H9 (cell line): ENCODE measurements at regions not wholly inside any gene's neighbourhood (a gene's known extent, or its start where the extent isn't known, plus 50 kb on each side); places are given as distances from the start of the nearest gene placed in this dataset.

ENCODE experiments used
- DNase-seq: peaks from one replicate; pipeline ENCODE4 v3.0.0-alpha.2; 2017
- H2AFZ ChIP-seq: one replicate; pipeline ENCODE4 v1.6.1; 2013; ENCODE audit warnings: mild to moderate bottlenecking, low read length, control low read depth, moderate library complexity
- H2AK5ac ChIP-seq: 2 replicates; pipeline ENCODE4 v1.6.1; 2013; ENCODE audit warnings: low read length, control low read depth, mixed read lengths; ENCODE audit not compliant: insufficient read length
- H2BK120ac ChIP-seq: one replicate; pipeline ENCODE4 v1.6.1; 2013; ENCODE audit warnings: low read depth, mild to moderate bottlenecking, low read length, control low read depth, inconsistent platforms; ENCODE audit not compliant: poor library complexity, severe bottlenecking
- H2BK12ac ChIP-seq: 2 replicates; pipeline ENCODE4 v1.6.1; 2013; ENCODE audit warnings: low read length, control low read depth, mixed read lengths, low read depth; ENCODE audit not compliant: insufficient read length
- H2BK15ac ChIP-seq: 2 replicates; pipeline ENCODE4 v1.6.1; 2013; ENCODE audit warnings: low read depth, low read length, control low read depth
- H2BK20ac ChIP-seq: one replicate; pipeline ENCODE4 v1.6.1; 2013; ENCODE audit warnings: low read depth, mild to moderate bottlenecking, low read length, control low read depth, inconsistent platforms; ENCODE audit not compliant: poor library complexity, severe bottlenecking
- H2BK5ac ChIP-seq: 2 replicates; pipeline ENCODE4 v1.6.1; 2013; ENCODE audit warnings: low read length, control low read depth, mixed read lengths; ENCODE audit not compliant: insufficient read length
- H3K14ac ChIP-seq: 2 replicates; pipeline ENCODE4 v1.6.1; 2013; ENCODE audit warnings: low read length, control low read depth; ENCODE audit not compliant: insufficient read depth
- H3K18ac ChIP-seq: 2 replicates; pipeline ENCODE4 v1.6.1; 2013; ENCODE audit warnings: low read depth, mild to moderate bottlenecking, mixed read lengths, low read length, control low read depth; ENCODE audit not compliant: insufficient read length
- H3K23ac ChIP-seq: 2 replicates; pipeline ENCODE4 v1.6.1; 2013; ENCODE audit warnings: low read length, control low read depth, mixed read lengths, low read depth; ENCODE audit not compliant: insufficient read length
- H3K23me2 ChIP-seq: 2 replicates; pipeline ENCODE4 v1.6.1; 2013; ENCODE audit warnings: low read depth, mild to moderate bottlenecking, mixed read lengths, low read length, control low read depth; ENCODE audit not compliant: insufficient read length, poor library complexity, severe bottlenecking
- H3K27ac ChIP-seq: 2 replicates; pipeline ENCODE4 v1.5.1; 2013; ENCODE audit warnings: low read length, control low read depth, mixed read lengths, low read depth; ENCODE audit not compliant: insufficient read length
- H3K27me3 ChIP-seq: 2 replicates; pipeline ENCODE4 v1.6.1; 2013; ENCODE audit warnings: low read length, control low read depth, inconsistent platforms; ENCODE audit not compliant: insufficient read depth
- H3K4ac ChIP-seq: 2 replicates; pipeline ENCODE4 v1.6.1; 2013; ENCODE audit warnings: low read depth, mild to moderate bottlenecking, control low read depth, inconsistent platforms, low read length, moderate library complexity
- H3K4me1 ChIP-seq: 2 replicates; pipeline ENCODE4 v1.6.1; 2013; ENCODE audit warnings: low read length, control low read depth, inconsistent platforms; ENCODE audit not compliant: insufficient read depth
- H3K4me2 ChIP-seq: 2 replicates; pipeline ENCODE4 v1.6.1; 2013; ENCODE audit warnings: low read length, control low read depth, mixed read lengths; ENCODE audit not compliant: insufficient read length, insufficient read depth
- H3K56ac ChIP-seq: 2 replicates; pipeline ENCODE4 v1.6.1; 2013; ENCODE audit warnings: low read depth, mild to moderate bottlenecking, mixed read lengths, low read length, control low read depth; ENCODE audit not compliant: insufficient read length
- H3K79me1 ChIP-seq: 2 replicates; pipeline ENCODE4 v1.6.1; 2013; ENCODE audit warnings: low read depth, mild to moderate bottlenecking, moderate library complexity, low read length, control low read depth, inconsistent platforms; ENCODE audit not compliant: insufficient read depth, poor library complexity, severe bottlenecking
- H3K79me2 ChIP-seq: 2 replicates; pipeline ENCODE4 v1.6.1; 2013; ENCODE audit warnings: low read length, control low read depth, inconsistent platforms; ENCODE audit not compliant: insufficient read depth
- H3K9ac ChIP-seq: 2 replicates; pipeline ENCODE4 v1.6.1; 2013; ENCODE audit warnings: low read length, control low read depth, mixed read lengths; ENCODE audit not compliant: insufficient read length; ENCODE audit errors: extremely low read depth
- H3K9me3 ChIP-seq: one replicate; pipeline ENCODE4 v1.6.1; 2013; ENCODE audit warnings: low read depth, low read length, inconsistent platforms; ENCODE audit not compliant: control insufficient read depth
- H3T11ph ChIP-seq: one replicate; pipeline ENCODE4 v1.6.1; 2013; ENCODE audit warnings: mild to moderate bottlenecking, low read length, control low read depth, inconsistent platforms
- H4K20me1 ChIP-seq: one replicate; pipeline ENCODE4 v1.6.1; 2013; ENCODE audit not compliant: control insufficient read depth, insufficient read length, insufficient read depth
- H4K5ac ChIP-seq: 2 replicates; pipeline ENCODE4 v1.6.1; 2013; ENCODE audit warnings: low read depth, mild to moderate bottlenecking, mixed read lengths, low read length, control low read depth; ENCODE audit not compliant: insufficient read length
- H4K8ac ChIP-seq: replicated peaks from 2 replicates; pipeline ENCODE4 v1.6.1; 2013; ENCODE audit warnings: low read length, control low read depth, mixed read lengths, low read depth; ENCODE audit not compliant: insufficient read length
- H4K91ac ChIP-seq: 2 replicates; pipeline ENCODE4 v1.6.1; 2013; ENCODE audit warnings: low read depth, mild to moderate bottlenecking, moderate library complexity, mixed read lengths, low read length, control low read depth; ENCODE audit not compliant: insufficient read length
- H3K27ac Mint-ChIP-seq, 3 experiments: 2 replicates in 2 of 3; 3 replicates in 1 of 3; pipeline ENCODE4 v1.8.0; 2020 to 2021; ENCODE audit warnings: mixed read lengths in 3 of 3, mild to moderate bottlenecking in 1 of 3, moderate library complexity in 1 of 3
- H3K27me3 Mint-ChIP-seq: 2 replicates; pipeline ENCODE4 v1.8.0; 2021; ENCODE audit warnings: low read depth, mild to moderate bottlenecking, moderate library complexity, mixed read lengths
- H3K36me3 Mint-ChIP-seq, 3 experiments: 2 replicates in 2 of 3; 3 replicates in 1 of 3; pipeline ENCODE4 v1.8.0; 2020 to 2021; ENCODE audit warnings: low read depth in 3 of 3, mixed read lengths in 3 of 3; ENCODE audit not compliant: insufficient read depth in 1 of 3
- H3K4me1 Mint-ChIP-seq, 2 experiments: 2 replicates each; pipeline ENCODE4 v1.8.0; 2020; ENCODE audit warnings: mixed read lengths in 2 of 2
- H3K4me3 Mint-ChIP-seq, 2 experiments: 2 replicates in 1 of 2; 3 replicates in 1 of 2; pipeline ENCODE4 v1.8.0; 2020 to 2021; ENCODE audit warnings: mild to moderate bottlenecking in 2 of 2, mixed read lengths in 2 of 2, moderate library complexity in 1 of 2
- H3K9me3 Mint-ChIP-seq, 2 experiments: 2 replicates in 1 of 2; 3 replicates in 1 of 2; pipeline ENCODE4 v1.8.0; 2020; ENCODE audit warnings: mild to moderate bottlenecking in 2 of 2, mixed read lengths in 2 of 2, moderate library complexity in 1 of 2
- CTCF ChIP-seq: fragments of 200-600 bp; sonication (generic); conservative IDR thresholded peaks from 3 replicates; pipeline ENCODE4 v1.8.0; 2021; ENCODE audit warnings: antibody characterized with exemption, mild to moderate bottlenecking
- WGBS: extraction: QIAGEN DNeasy Blood & Tissue Kit; methylation state at CpG from one replicate; pipeline ENCODE4 v1.1.7; 2013; ENCODE audit warnings: missing lambda C conversion rate, low lambda C conversion rate, mixed read lengths; ENCODE audit not compliant: insufficient read length; ENCODE audit errors: extremely low coverage; 5-methylcytosine and 5-hydroxymethylcytosine counted together

GRCh38 chr20:4066551-4066950 is 51.2 kb upstream of the RNF24 start:
- H3K4me3 Mint-ChIP-seq, result no peak overlapping the region
- no peak overlapping the region for H3K4me2 ChIP-seq
- TF ChIP-seq CTCF, result no peak
- H3K23me2 ChIP-seq, result no peaks in the 10 kb centered on the region
- no peak overlapping the region for H4K8ac ChIP-seq
- H2BK120ac ChIP-seq, result no peak overlapping the region
- H3K27me3 ChIP-seq, result no peaks in the 10 kb centered on the region
- no peak overlapping the region for H4K5ac ChIP-seq
- no CpG with 5 or more reads among the region's 5 CpGs for WGBS
- H2BK20ac ChIP-seq, result no peak overlapping the region
- H3K79me1 ChIP-seq, result no peaks in the 10 kb centered on the region
- no peak overlapping the region for H3K14ac ChIP-seq
- H3T11ph ChIP-seq, result no peak overlapping the region
- no peaks in the 10 kb centered on the region for H3K36me3 Mint-ChIP-seq
- H4K91ac ChIP-seq, result no peak overlapping the region
- H4K20me1 ChIP-seq, result no peaks in the 10 kb centered on the region
- H3K9me3 Mint-ChIP-seq, result peaks cover 0 to 2% of the 10 kb centered on the region in 2 experiments; a peak in 2 of 5 replicates
- no peak overlapping the region for H2AK5ac ChIP-seq
- H3K4me1 Mint-ChIP-seq, result peaks cover 24% of the 10 kb centered on the region in 2 experiments
- H3K4ac ChIP-seq, result no peak overlapping the region
- no peak overlapping the region for H3K23ac ChIP-seq
- no peak overlapping the region for H3K56ac ChIP-seq
- H3K4me1 ChIP-seq, result no peaks in the 10 kb centered on the region; the same call in 1 of the 2 replicates
- no peak overlapping the region for H2BK15ac ChIP-seq
- no peak overlapping the region for H3K27ac Mint-ChIP-seq
- no peak overlapping the region for H3K18ac ChIP-seq
- H2BK5ac ChIP-seq, result no peak overlapping the region
- H2AFZ ChIP-seq, result no peak overlapping the region
- no peaks in the 10 kb centered on the region for H3K9me3 ChIP-seq
- H3K27me3 Mint-ChIP-seq, result peaks cover 4% of the 10 kb centered on the region
- H3K9ac ChIP-seq, result no peak overlapping the region
- no peak overlapping the region for H3K27ac ChIP-seq
- no peak overlapping the region for H2BK12ac ChIP-seq
- DNase-seq, result no peak
- no peaks in the 10 kb centered on the region for H3K79me2 ChIP-seq
